ENCODE measurements at regions not wholly inside any gene's neighbourhood (a gene's known extent, or its start where the extent isn't known, plus 50 kb on each side); places are given as distances from the start of the nearest gene placed in this dataset.
"Not testable (repeated sequence)": the region's sequence is repeated elsewhere in the genome, so short reads cannot be mapped to it uniquely, and the experiment has no call there.

GRCh38 chr1:81501485-81501884 lies 299.2 kb upstream of the ADGRL2 start:
- not testable (repeated sequence) for TF ChIP-seq CTCF, POLR2A, POLR2AphosphoS5 (IDR thresholded peaks at IDR 0.05)

Data from sigmoid colon (tissue), 4 donors.